SK-N-SH treated with all-trans-retinoic acid at 6 μM for 48 hours (cell line): ENCODE measurements at regions not wholly inside any gene's neighbourhood (a gene's known extent, or its start where the extent isn't known, plus 50 kb on each side); places are given as distances from the start of the nearest gene placed in this dataset.

Source experiments
- PATZ1 ChIP-seq: fragments of 250-450 bp; sonication (Bioruptor Pico); IDR thresholded peaks from 2 replicates; pipeline ENCODE4 v1.8.0; 2020; ENCODE audit warnings: mild to moderate bottlenecking, moderate library complexity, borderline replicate concordance
- RARB ChIP-seq: fragments of 250-450 bp; sonication (Bioruptor Pico); IDR thresholded peaks from 2 replicates; pipeline ENCODE4 v1.8.0; 2021; ENCODE audit warnings: mild to moderate bottlenecking, moderate library complexity
- SNAI2 ChIP-seq: fragments of 250-450 bp; sonication (Bioruptor Pico); IDR thresholded peaks from 2 replicates; pipeline ENCODE4 v1.5.0; 2020; ENCODE audit warnings: mild to moderate bottlenecking, moderate library complexity
- ZNF8 ChIP-seq: fragments of 450-650 bp; formaldehyde crosslinking; IDR thresholded peaks from 2 replicates; pipeline ENCODE4 v1.5.0; 2020; ENCODE audit warnings: mild to moderate bottlenecking, moderate library complexity

GRCh38 chr14:28157289-28157869, 609.2 kb upstream of the FOXG1 start:
- no peak for TF ChIP-seq PATZ1 (CRISPR knock-in tag)
- no peak for TF ChIP-seq RARB (CRISPR knock-in tag)
- no peak for TF ChIP-seq SNAI2 (CRISPR knock-in tag)
- TF ChIP-seq ZNF8 (CRISPR knock-in tag) = no peak
